ENCODE measurements at regions not wholly inside any gene's neighbourhood (a gene's known extent, or its start where the extent isn't known, plus 50 kb on each side); places are given as distances from the start of the nearest gene placed in this dataset.
A peak's percentile ranks its signal among the peaks of the same experiment; 100 is the strongest.
"Not testable (repeated sequence)": the region's sequence is repeated elsewhere in the genome, so short reads cannot be mapped to it uniquely, and the experiment has no call there.

- DNase-seq: no peak
Observed at GRCh38 chr12:69141074-69141473, 98.3 kb upstream of the CPSF6 start.

GRCh38 chr12:69149270-69149669 lies 90.1 kb upstream of the CPSF6 start:
- no peak for DNase-seq

GRCh38 chr12:69150083-69150795 lies 89.1 kb upstream of the CPSF6 start:
- DNase-seq: no peak

GRCh38 chr12:69150796-69151127 lies 88.6 kb upstream of the CPSF6 start:
- DNase-seq: no peak

GRCh38 chr12:69151254-69151764 lies 88.1 kb upstream of the CPSF6 start:
- DNase-seq: no peak

- DNase-seq: peak; percentile 73
Observed at GRCh38 chr12:69154585-69155363, 84.6 kb upstream of the CPSF6 start.

GRCh38 chr12:69157023-69157655 lies 82.2 kb upstream of the CPSF6 start:
- DNase-seq: peak; percentile 88

- DNase-seq: no peak
Observed at GRCh38 chr12:69161829-69162228, 77.5 kb upstream of the CPSF6 start.

- DNase-seq: no peak
Observed at GRCh38 chr12:69163681-69164362, 75.5 kb upstream of the CPSF6 start.

- no peak for DNase-seq
Observed at GRCh38 chr12:69167648-69168165, 71.7 kb upstream of the CPSF6 start.

- DNase-seq: no peak
Observed at GRCh38 chr12:69168363-69168762, 71.0 kb upstream of the CPSF6 start.

- DNase-seq: no peak
Observed at GRCh38 chr12:69168828-69169227, 70.5 kb upstream of the CPSF6 start.

- DNase-seq: no peak
Observed at GRCh38 chr12:69170293-69170692, 69.1 kb upstream of the CPSF6 start.

GRCh38 chr12:69171881-69172280 lies 67.5 kb upstream of the CPSF6 start:
- DNase-seq: no peak

GRCh38 chr12:69172491-69172890 lies 66.9 kb upstream of the CPSF6 start:
- no peak for DNase-seq

GRCh38 chr12:69173368-69173767 lies 66.0 kb upstream of the CPSF6 start:
- DNase-seq: no peak

- DNase-seq: no peak
Observed at GRCh38 chr12:69179786-69180185, 59.6 kb upstream of the CPSF6 start.

GRCh38 chr12:69187572-69187971 lies 51.8 kb upstream of the CPSF6 start:
- DNase-seq: not testable (repeated sequence)

- DNase-seq: no peak
Observed at GRCh38 chr12:69189378-69189978, 49.9 kb upstream of the CPSF6 start.
